Astrocyte (in vitro differentiated cells and primary cell): ENCODE measurements at regions not wholly inside any gene's neighbourhood (a gene's known extent, or its start where the extent isn't known, plus 50 kb on each side); places are given as distances from the start of the nearest gene placed in this dataset.

Experiments
- CTCF ChIP-seq: IDR thresholded peaks from 2 replicates; pipeline ENCODE4 v1.5.1; 2011; ENCODE audit warnings: low read depth, mild to moderate bottlenecking, inconsistent platforms, low read length, moderate library complexity; ENCODE audit not compliant: insufficient read depth
- EZH2 ChIP-seq: IDR thresholded peaks from 2 replicates; pipeline ENCODE4 v1.6.1; 2012; ENCODE audit warnings: mild to moderate bottlenecking, low read length, inconsistent platforms; ENCODE audit not compliant: insufficient read depth

DNA sequence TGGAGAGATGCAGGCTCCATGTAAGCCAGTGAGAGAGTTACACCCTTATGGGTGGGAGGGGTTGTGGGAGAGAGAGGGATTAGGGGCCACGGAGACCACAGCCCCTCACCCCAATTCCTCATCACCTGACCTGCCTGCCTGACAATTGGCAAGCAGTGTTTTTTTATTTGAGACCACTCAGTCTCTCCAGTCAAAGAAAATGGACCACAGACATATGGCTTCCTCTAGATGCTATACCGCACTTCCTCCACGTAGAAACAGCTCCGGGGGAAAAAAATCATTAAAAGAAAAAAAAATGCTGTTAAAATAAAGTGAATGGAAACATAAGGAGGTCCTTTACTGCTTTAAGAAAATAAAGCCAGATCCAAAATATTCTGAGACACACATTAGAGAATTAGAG is 152.7 kb downstream of the MYLK4 start:
- TF ChIP-seq CTCF (no peak), EZH2 (no peak)
